Neuronal stem cell (in vitro differentiated cells): ENCODE measurements at regions not wholly inside any gene's neighbourhood (a gene's known extent, or its start where the extent isn't known, plus 50 kb on each side); places are given as distances from the start of the nearest gene placed in this dataset.

ENCODE experiments used
- DNase-seq: peaks from one replicate; pipeline ENCODE4 v3.0.0-alpha.2; 2013; ENCODE audit warnings: low spot score
- H2AFZ ChIP-seq: one replicate; pipeline ENCODE4 v1.6.1; 2013; ENCODE audit warnings: mild to moderate bottlenecking, low read length, inconsistent platforms
- H2AK5ac ChIP-seq: 2 replicates; pipeline ENCODE4 v1.6.1; 2013; ENCODE audit warnings: low read depth, mild to moderate bottlenecking, inconsistent platforms, low read length, moderate library complexity, mixed read lengths
- H2BK120ac ChIP-seq: 2 replicates; pipeline ENCODE4 v1.6.1; 2013; ENCODE audit warnings: low read depth, mild to moderate bottlenecking, inconsistent platforms, low read length, moderate library complexity, mixed read lengths
- H2BK12ac ChIP-seq: one replicate; pipeline ENCODE4 v1.6.1; 2013; ENCODE audit warnings: low read length, inconsistent platforms
- H2BK15ac ChIP-seq: 2 replicates; pipeline ENCODE4 v1.6.1; 2013; ENCODE audit warnings: mild to moderate bottlenecking, low read length, inconsistent platforms, mixed read lengths
- H2BK5ac ChIP-seq: one replicate; pipeline ENCODE4 v1.6.1; 2013; ENCODE audit warnings: inconsistent platforms, mild to moderate bottlenecking, low read length, moderate library complexity
- H3K14ac ChIP-seq: one replicate; pipeline ENCODE4 v1.6.1; 2013; ENCODE audit warnings: low read length, inconsistent platforms
- H3K18ac ChIP-seq: 2 replicates; pipeline ENCODE4 v1.6.1; 2013; ENCODE audit warnings: low read length, inconsistent platforms
- H3K23ac ChIP-seq: 2 replicates; pipeline ENCODE4 v1.6.1; 2013; ENCODE audit warnings: low read depth, mild to moderate bottlenecking, mixed read lengths, low read length, inconsistent platforms; ENCODE audit not compliant: poor library complexity
- H3K27ac ChIP-seq: replicated peaks from 3 replicates; pipeline ENCODE4 v1.5.1; 2013; ENCODE audit warnings: low read length, inconsistent platforms
- H3K27me3 ChIP-seq, 3 experiments: 2 replicates each; pipeline ENCODE4 v1.6.1; 2013; ENCODE audit warnings: low read length in 3 of 3, mild to moderate bottlenecking in 2 of 3, inconsistent platforms in 1 of 3, low read depth in 1 of 3, mixed read lengths in 1 of 3, moderate library complexity in 1 of 3; ENCODE audit not compliant: control insufficient read depth in 3 of 3, insufficient read depth in 3 of 3
- H3K36me3 ChIP-seq, 2 donors: replicated peaks in 1 of 2; 2 replicates each; pipeline ENCODE4 v1.6.1; 2013; ENCODE audit warnings: low read length in 2 of 2; ENCODE audit not compliant: control insufficient read depth in 2 of 2, insufficient read depth in 2 of 2
- H3K4ac ChIP-seq: 2 replicates; pipeline ENCODE4 v1.6.1; 2013; ENCODE audit warnings: inconsistent platforms, mild to moderate bottlenecking, low read length, moderate library complexity
- H3K4me1 ChIP-seq, 2 donors: 1 replicate in 1 of 2; 2 replicates in 1 of 2; pipeline ENCODE4 v1.6.1; 2013; ENCODE audit warnings: low read length in 2 of 2, low read depth in 1 of 2; ENCODE audit not compliant: control insufficient read depth in 2 of 2, insufficient read depth in 1 of 2
- H3K4me2 ChIP-seq: one replicate; pipeline ENCODE4 v1.6.1; 2013; ENCODE audit warnings: mild to moderate bottlenecking, low read length, inconsistent platforms; ENCODE audit not compliant: insufficient read depth, poor library complexity, severe bottlenecking
- H3K4me3 ChIP-seq, 2 donors: 2 replicates each; pipeline ENCODE4 v1.5.1; 2013; ENCODE audit warnings: low read length in 2 of 2, mild to moderate bottlenecking in 2 of 2, inconsistent platforms in 1 of 2, moderate library complexity in 1 of 2
- H3K79me1 ChIP-seq: one replicate; pipeline ENCODE4 v1.6.1; 2013; ENCODE audit warnings: low read depth, mild to moderate bottlenecking, inconsistent platforms, low read length, moderate library complexity
- H3K9ac ChIP-seq: one replicate; pipeline ENCODE4 v1.6.1; 2013; ENCODE audit warnings: mild to moderate bottlenecking, low read depth, low read length, inconsistent platforms; ENCODE audit not compliant: poor library complexity
- H3K9me3 ChIP-seq, 2 donors: replicated peaks in 1 of 2; 2 replicates each; pipeline versions ENCODE3 to v1.6.1; 2013; ENCODE audit warnings: low read length in 2 of 2, mild to moderate bottlenecking in 2 of 2, inconsistent platforms in 1 of 2, low read depth in 1 of 2, mixed read lengths in 1 of 2, moderate library complexity in 1 of 2; ENCODE audit not compliant: control insufficient read depth in 2 of 2, insufficient read depth in 1 of 2
- H4K8ac ChIP-seq: one replicate; pipeline ENCODE4 v1.6.1; 2013; ENCODE audit warnings: low read depth, mild to moderate bottlenecking, inconsistent platforms, low read length, moderate library complexity
- H4K91ac ChIP-seq: one replicate; pipeline ENCODE4 v1.6.1; 2013; ENCODE audit warnings: low read length, low read depth, mild to moderate bottlenecking, inconsistent platforms; ENCODE audit not compliant: poor library complexity
- WGBS, 2 donors: extraction: QIAGEN DNeasy Blood & Tissue Kit; methylation state at CpG; one replicate each; pipeline ENCODE4 v1.1.7; 2013; ENCODE audit warnings: missing lambda C conversion rate in 2 of 2, mixed read lengths in 1 of 2; ENCODE audit not compliant: insufficient read length in 2 of 2, insufficient replicate concordance in 1 of 2; ENCODE audit errors: extremely low coverage in 2 of 2; 5-methylcytosine and 5-hydroxymethylcytosine counted together

GRCh38 chr5:21644032-21644431 lies 1209.1 kb downstream of the CDH12 start:
- H3K4me2 ChIP-seq: no peak overlapping the region
- no peak overlapping the region for H3K4me3 ChIP-seq
- H2BK12ac ChIP-seq: no peak overlapping the region
- no peaks in the 10 kb centered on the region for H3K27me3 ChIP-seq
- H4K91ac ChIP-seq: no peak overlapping the region
- no peak overlapping the region for H3K9ac ChIP-seq
- H3K4me1 ChIP-seq: no peaks in the 10 kb centered on the region
- no peak overlapping the region for H2BK15ac ChIP-seq
- no peaks in the 10 kb centered on the region for H3K9me3 ChIP-seq
- no peak overlapping the region for H3K18ac ChIP-seq
- H3K79me1 ChIP-seq: no peaks in the 10 kb centered on the region
- no CpG with 5 or more reads among the region's 3 CpGs for WGBS, 2 donors
- no peak overlapping the region for H2BK120ac ChIP-seq
- H2BK5ac ChIP-seq: no peak overlapping the region
- H3K4ac ChIP-seq: no peak overlapping the region
- H3K23ac ChIP-seq: no peak overlapping the region
- no peak overlapping the region for H3K27ac ChIP-seq
- no peaks in the 10 kb centered on the region for H3K36me3 ChIP-seq
- no peak overlapping the region for H2AFZ ChIP-seq
- no peak overlapping the region for H4K8ac ChIP-seq
- no peak for DNase-seq
- H3K14ac ChIP-seq: no peak overlapping the region
- no peak overlapping the region for H2AK5ac ChIP-seq

DNA sequence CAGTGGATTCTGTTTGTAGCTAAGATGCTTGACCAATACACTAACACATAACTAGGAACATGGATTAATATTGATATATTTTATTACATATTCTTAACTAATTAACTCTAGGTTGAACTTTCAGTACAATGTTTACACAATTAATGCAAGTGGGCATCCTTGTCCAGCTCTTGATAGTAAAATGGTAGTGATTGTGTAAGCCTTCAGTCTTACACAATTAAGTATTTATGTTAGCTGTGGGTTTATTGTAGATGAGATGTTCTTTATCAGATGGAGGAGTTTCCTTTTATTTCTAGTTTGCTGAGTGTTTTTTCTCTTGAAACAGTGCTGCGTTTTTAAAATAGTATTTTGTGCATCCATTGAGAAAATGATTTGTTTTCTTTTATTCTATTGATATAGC lies 1210.8 kb downstream of the CDH12 start:
- Histone ChIP-seq H4K91ac (no peak overlapping the region), H3K36me3 (no peaks in the 10 kb centered on the region)
- WGBS, 2 donors: no CpG with 5 or more reads among the region's 1 CpG

GRCh38 chr5:21623831-21624230 lies 1229.3 kb downstream of the CDH12 start:
- Histone ChIP-seq H4K91ac (no peak overlapping the region), H3K9ac (no peak overlapping the region), H3K14ac (no peak overlapping the region), H3K36me3 (no peaks in the 10 kb centered on the region), H3K4ac (no peak overlapping the region), H3K4me3 (no peak overlapping the region), H3K4me1 (no peaks in the 10 kb centered on the region), H3K23ac (no peak overlapping the region), H2AFZ (no peak overlapping the region), H2AK5ac (no peak overlapping the region), H4K8ac (no peak overlapping the region), H3K27ac (no peak overlapping the region), H2BK15ac (no peak overlapping the region), H2BK5ac (no peak overlapping the region), H2BK120ac (no peak overlapping the region), H3K4me2 (no peak overlapping the region), H3K18ac (no peak overlapping the region), H3K9me3 (no peaks in the 10 kb centered on the region), H3K79me1 (no peaks in the 10 kb centered on the region), H3K27me3 (no peaks in the 10 kb centered on the region), H2BK12ac (no peak overlapping the region)
- no peak for DNase-seq
- no CpG with 5 or more reads among the region's 2 CpGs for WGBS, 2 donors

More for the DNA sequence above, 1210.8 kb downstream of the CDH12 start:
- no peak for DNase-seq
- Histone ChIP-seq H3K27ac (no peak overlapping the region), H3K4me3 (no peak overlapping the region), H2BK5ac (no peak overlapping the region), H3K14ac (no peak overlapping the region), H3K4me1 (no peaks in the 10 kb centered on the region), H3K9ac (no peak overlapping the region), H3K27me3 (no peaks in the 10 kb centered on the region), H3K4me2 (no peak overlapping the region), H2BK120ac (no peak overlapping the region), H3K18ac (no peak overlapping the region), H3K23ac (no peak overlapping the region), H3K4ac (no peak overlapping the region), H2AK5ac (no peak overlapping the region), H2AFZ (no peak overlapping the region), H4K8ac (no peak overlapping the region), H3K79me1 (no peaks in the 10 kb centered on the region), H2BK15ac (no peak overlapping the region), H2BK12ac (no peak overlapping the region), H3K9me3 (no peaks in the 10 kb centered on the region)

- Histone ChIP-seq H3K9ac (no peak overlapping the region), H3K27me3 (no peaks in the 10 kb centered on the region), H2BK12ac (no peak overlapping the region), H3K14ac (no peak overlapping the region), H4K8ac (no peak overlapping the region), H3K18ac (no peak overlapping the region), H3K4me1 (peaks cover 0 to 1% of the 10 kb centered on the region in 2 donors), H3K79me1 (no peaks in the 10 kb centered on the region), H3K4ac (no peak overlapping the region), H2BK120ac (no peak overlapping the region), H2BK5ac (no peak overlapping the region), H2BK15ac (no peak overlapping the region), H4K91ac (no peak overlapping the region), H3K4me2 (no peak overlapping the region), H3K9me3 (no peaks in the 10 kb centered on the region), H2AFZ (peak overlapping the region; percentile 13), H2AK5ac (no peak overlapping the region), H3K23ac (no peak overlapping the region), H3K27ac (no peak overlapping the region), H3K36me3 (no peaks in the 10 kb centered on the region), H3K4me3 (no peak overlapping the region)
- no CpG with 5 or more reads among the region's 16 CpGs for WGBS, 2 donors
- DNase-seq: no peak
These were observed 1237.9 kb downstream of the CDH12 start for GRCh38 chr5:21615195-21615765.
